Right lobe of liver (tissue), 6 donors: ENCODE measurements at regions not wholly inside any gene's neighbourhood (a gene's known extent, or its start where the extent isn't known, plus 50 kb on each side); places are given as distances from the start of the nearest gene placed in this dataset.

Source experiments
- ATAC-seq, 4 donors: fragments of 200-7000 bp; cut with Tn5 transposase; one replicate each; pipeline ENCODE4 v1.9.1; 2020; ENCODE audit warnings: mild to moderate bottlenecking in 4 of 4, moderate library complexity in 4 of 4
- DNase-seq, 3 donors: peaks; one replicate each; pipeline ENCODE4 v3.0.0-alpha.2; 2020
- H3K27ac ChIP-seq, 3 donors: fragments of 200-600 bp; one replicate each; pipeline ENCODE4 v1.8.0; 2022
- H3K27me3 ChIP-seq, 2 donors: fragments of 200-600 bp; one replicate each; pipeline ENCODE4 v1.8.0; 2022
- H3K36me3 ChIP-seq, 4 donors: fragments of 200-600 bp; sonication (generic) in 1 of 4; one replicate each; pipeline versions ENCODE4 v1.5.1 to v1.8.0; 2017 to 2022; ENCODE audit warnings: control low read depth in 1 of 4
- H3K4me1 ChIP-seq, 4 donors: fragments of 200-600 bp; sonication (generic) in 1 of 4; one replicate each; pipeline versions ENCODE4 v1.5.1 to v1.8.0; 2017 to 2022; ENCODE audit warnings: control low read depth in 1 of 4
- H3K4me3 ChIP-seq, 3 donors: fragments of 200-600 bp; one replicate each; pipeline ENCODE4 v1.8.0; 2022
- H3K9me3 ChIP-seq, 4 donors: fragments of 200-600 bp; sonication (generic) in 1 of 4; one replicate each; pipeline versions ENCODE4 v1.5.1 to v1.8.0; 2017 to 2022; ENCODE audit warnings: control low read depth in 1 of 4
- POLR2A ChIP-seq: fragments of 450-650 bp; IDR thresholded peaks from one replicate; pipeline ENCODE4 v1.6.1; 2017; ENCODE audit warnings: antibody characterized with exemption, mild to moderate bottlenecking
- WGBS: methylation state at CpG from one replicate; pipeline ENCODE4 v1.1.6; 2018; ENCODE audit warnings: low coverage, low lambda C conversion rate; ENCODE audit not compliant: insufficient coverage; ENCODE audit errors: missing lambda C conversion rate; 5-methylcytosine and 5-hydroxymethylcytosine counted together
- intact Hi-C, 2 donors: fragments of 100-400 bp; cut with DNase I; formaldehyde crosslinking; loops; one replicate each; pipeline versions ENCODE4 v1.11.2 to v1.14.1; 2022
- TF ChIP-seq, protein P1 (sequence below), 4 donors: fragments of 200-600 bp in 3 of 4; fragments of 450-650 bp in 1 of 4; IDR thresholded peaks; one replicate each; pipeline versions ENCODE4 v1.5.1 to v1.8.0; 2016 to 2022; ENCODE audit warnings: antibody characterized with exemption in 4 of 4, mild to moderate bottlenecking in 2 of 4
- donor health status: DM: no; HTN: yes; CAD: no.
- donor health status: DM: no; HTN: no; CAD: no.
- donor health status: DM: no; HTN: no; CAD: no.
- donor health status: DM: no; HTN: yes; CAD: no.
- donor health status: DM: no; HTN: yes; CAD: no.

DNA sequence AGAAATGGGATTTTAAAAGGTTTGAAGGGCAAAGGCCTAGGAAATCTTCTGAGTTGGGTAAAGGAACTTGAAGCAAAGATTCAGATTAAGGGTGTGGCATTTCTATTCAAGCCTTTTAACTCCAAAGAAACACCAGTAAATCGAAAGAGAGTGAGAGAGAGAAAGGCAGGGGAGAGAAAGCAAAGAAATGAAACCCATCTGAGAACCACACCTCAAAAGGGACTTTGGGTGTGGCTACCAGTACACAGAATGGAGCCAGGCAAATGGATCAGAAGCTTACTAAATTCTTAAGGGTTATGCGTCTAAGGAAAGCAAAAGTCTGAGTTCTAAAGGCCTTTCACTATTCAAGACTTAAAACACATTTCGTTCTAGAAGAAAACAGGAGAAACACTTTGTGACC lies 277.4 kb downstream of the BCL11B start:
- Histone ChIP-seq H3K4me3 (no peak overlapping the region), H3K4me1 (no peaks in the 10 kb centered on the region), H3K27me3 (no peaks in the 10 kb centered on the region), H3K9me3 (no peaks in the 10 kb centered on the region), H3K27ac (no peak overlapping the region), H3K36me3 (no peaks in the 10 kb centered on the region)
- 61% methylated on average over 3 of the region's 3 CpGs for WGBS
- DNase-seq (no peak), ATAC-seq (no peak)
- intact Hi-C loops = no loop called here
- TF ChIP-seq POLR2A = no peak
- TF ChIP-seq, protein P1, sequence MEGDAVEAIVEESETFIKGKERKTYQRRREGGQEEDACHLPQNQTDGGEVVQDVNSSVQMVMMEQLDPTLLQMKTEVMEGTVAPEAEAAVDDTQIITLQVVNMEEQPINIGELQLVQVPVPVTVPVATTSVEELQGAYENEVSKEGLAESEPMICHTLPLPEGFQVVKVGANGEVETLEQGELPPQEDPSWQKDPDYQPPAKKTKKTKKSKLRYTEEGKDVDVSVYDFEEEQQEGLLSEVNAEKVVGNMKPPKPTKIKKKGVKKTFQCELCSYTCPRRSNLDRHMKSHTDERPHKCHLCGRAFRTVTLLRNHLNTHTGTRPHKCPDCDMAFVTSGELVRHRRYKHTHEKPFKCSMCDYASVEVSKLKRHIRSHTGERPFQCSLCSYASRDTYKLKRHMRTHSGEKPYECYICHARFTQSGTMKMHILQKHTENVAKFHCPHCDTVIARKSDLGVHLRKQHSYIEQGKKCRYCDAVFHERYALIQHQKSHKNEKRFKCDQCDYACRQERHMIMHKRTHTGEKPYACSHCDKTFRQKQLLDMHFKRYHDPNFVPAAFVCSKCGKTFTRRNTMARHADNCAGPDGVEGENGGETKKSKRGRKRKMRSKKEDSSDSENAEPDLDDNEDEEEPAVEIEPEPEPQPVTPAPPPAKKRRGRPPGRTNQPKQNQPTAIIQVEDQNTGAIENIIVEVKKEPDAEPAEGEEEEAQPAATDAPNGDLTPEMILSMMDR (IDR thresholded peaks at IDR 0.05) = no peak

DNA sequence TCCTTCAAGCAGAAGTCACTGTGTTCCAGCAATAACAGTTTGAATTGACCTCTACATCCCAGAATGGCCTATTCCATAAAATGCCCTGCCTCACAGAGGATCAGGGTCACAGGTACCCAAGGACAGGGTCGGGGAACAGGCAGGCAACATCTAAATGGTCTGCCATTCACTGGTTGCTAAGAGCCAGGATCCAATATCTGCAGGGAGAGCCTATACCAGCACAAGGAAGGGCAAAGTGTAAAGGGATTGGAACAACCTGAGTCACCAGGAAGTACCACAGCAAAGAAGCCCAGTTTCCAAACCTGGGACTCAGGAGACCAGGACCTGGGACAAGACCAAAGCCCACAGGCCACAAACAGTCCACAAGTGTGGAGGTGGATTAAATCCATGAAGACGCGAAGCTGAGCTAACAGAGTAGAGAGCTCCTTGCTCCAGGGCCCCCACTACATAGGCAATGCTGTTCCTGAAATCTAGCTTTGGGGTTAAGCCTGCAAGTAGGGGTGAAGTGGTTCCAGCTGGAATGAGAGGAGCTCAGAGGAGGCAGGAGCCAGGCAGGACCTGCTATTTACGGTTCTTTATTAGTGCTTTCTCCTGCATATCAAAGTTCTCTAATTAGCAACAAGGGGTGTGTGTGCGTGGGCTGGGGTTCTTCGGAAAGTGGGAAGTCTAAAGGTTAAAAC lies 274.3 kb downstream of the BCL11B start:
- ATAC-seq (no peak), DNase-seq (no peak)
- Histone ChIP-seq H3K4me3 (no peak overlapping the region), H3K9me3 (no peaks in the 10 kb centered on the region), H3K27me3 (no peaks in the 10 kb centered on the region), H3K27ac (no peak overlapping the region), H3K4me1 (no peaks in the 10 kb centered on the region), H3K36me3 (no peaks in the 10 kb centered on the region)
- TF ChIP-seq, protein P1 (IDR thresholded peaks at IDR 0.05) = no peak
- no peak for TF ChIP-seq POLR2A
- WGBS = 81% methylated on average over 5 of the region's 6 CpGs
- intact Hi-C loops = no loop called here

DNA sequence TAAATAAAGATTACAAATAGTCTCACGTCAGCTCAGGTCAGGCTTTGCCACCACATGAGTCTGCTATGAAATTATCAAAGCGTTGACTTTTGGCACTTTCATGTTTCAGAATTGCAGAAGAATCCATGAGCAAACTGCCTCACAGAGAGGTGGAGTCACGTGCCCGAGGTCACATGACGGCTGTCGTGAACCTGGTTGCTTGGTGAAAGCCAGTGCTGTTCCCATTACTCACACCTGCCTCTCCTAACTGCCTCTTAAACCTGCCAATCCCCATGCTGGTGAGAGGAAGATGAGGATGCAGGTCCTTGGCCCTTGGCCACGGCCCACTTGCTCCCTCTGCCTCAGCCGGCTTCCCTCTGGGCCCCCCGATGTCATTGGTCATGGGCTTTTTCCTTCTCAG lies 272.7 kb downstream of the BCL11B start:
- whole genome bisulfite sequencing = 68% methylated on average over 8 of the region's 9 CpGs
- ATAC-seq = no peak
- intact Hi-C loops = no loop called here

DNA sequence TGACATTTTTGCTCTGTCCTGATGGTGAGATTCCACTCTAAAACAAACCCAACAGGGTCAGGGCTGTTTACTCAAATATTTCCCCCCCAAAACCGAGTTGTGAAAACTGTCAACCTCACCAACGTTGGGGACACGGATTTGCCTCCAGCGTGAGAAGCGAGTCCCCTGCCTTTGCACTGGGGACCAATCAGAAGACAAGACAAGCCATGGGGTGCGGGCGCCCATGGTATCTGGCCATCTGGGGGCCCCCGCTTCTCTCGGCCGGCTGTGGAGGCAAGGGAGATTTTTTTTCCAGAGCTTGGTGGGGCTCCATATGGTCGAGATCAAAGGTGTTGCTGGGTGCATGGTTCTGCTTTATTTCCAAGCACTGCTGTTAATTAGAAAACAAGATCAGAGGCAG lies 272.1 kb downstream of the BCL11B start:
- Histone ChIP-seq H3K4me1 (no peaks in the 10 kb centered on the region), H3K4me3 (no peak overlapping the region), H3K36me3 (no peaks in the 10 kb centered on the region), H3K9me3 (no peaks in the 10 kb centered on the region), H3K27me3 (no peaks in the 10 kb centered on the region), H3K27ac (no peak overlapping the region)
- ATAC-seq (no peak), DNase-seq (no peak)
- WGBS = 61% methylated on average over 10 of the region's 11 CpGs
- TF ChIP-seq, protein P1 (IDR thresholded peaks at IDR 0.05) = no peak
- TF ChIP-seq POLR2A = no peak
- intact Hi-C loops = no loop called here

More for the DNA sequence above, 272.7 kb downstream of the BCL11B start:
- no peak for TF ChIP-seq POLR2A
- TF ChIP-seq, protein P1 (IDR thresholded peaks at IDR 0.05) = no peak
- H3K4me1 ChIP-seq = no peaks in the 10 kb centered on the region
- no peaks in the 10 kb centered on the region for H3K36me3 ChIP-seq
- DNase-seq = no peak
- H3K27ac ChIP-seq = no peak overlapping the region
- no peak overlapping the region for H3K4me3 ChIP-seq
- no peaks in the 10 kb centered on the region for H3K27me3 ChIP-seq
- H3K9me3 ChIP-seq = no peaks in the 10 kb centered on the region
